ENCODE measurements at regions not wholly inside any gene's neighbourhood (a gene's known extent, or its start where the extent isn't known, plus 50 kb on each side); places are given as distances from the start of the nearest gene placed in this dataset.
"Not testable (repeated sequence)": the region's sequence is repeated elsewhere in the genome, so short reads cannot be mapped to it uniquely, and the experiment has no call there.

DNA sequence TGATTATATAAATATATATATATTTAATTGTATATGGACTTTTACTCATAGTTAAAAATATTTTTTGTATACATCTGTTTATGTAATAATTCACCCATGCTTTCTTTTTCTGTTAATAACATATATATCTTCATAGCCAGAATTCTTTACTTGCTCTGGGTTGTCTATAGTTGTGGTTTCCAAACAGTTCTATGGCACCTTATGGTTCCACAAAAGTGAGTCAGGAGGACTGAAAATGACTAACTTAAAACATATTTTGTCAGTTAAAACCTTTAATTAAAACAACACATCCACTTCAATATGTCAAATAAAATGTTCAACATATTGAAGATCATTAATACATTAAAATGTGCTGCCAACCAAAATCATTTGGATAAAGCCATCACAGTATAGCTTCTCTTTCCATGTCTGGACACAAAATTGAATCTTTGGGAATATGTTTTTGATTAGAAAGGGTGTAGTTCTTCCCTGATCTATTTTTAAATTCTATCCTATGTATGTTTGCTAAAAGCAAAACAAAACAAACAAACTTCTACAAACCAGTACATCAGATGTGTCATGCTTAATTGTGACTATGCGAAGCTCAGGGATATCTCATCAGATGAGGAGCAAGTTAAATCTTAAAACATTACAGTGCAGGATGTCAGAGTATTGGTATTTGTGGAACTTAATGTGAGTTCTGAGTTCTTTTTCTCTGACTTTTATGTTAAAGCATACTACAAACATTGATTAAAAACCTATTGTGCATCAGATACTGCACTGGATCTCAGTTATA, 1488.4 kb upstream of the TENM4 start:
- DNase-seq (ENCODE audit: missing footprints) (no peak), ATAC-seq (no peak)
- intact Hi-C loops (cut with DNase I): no loop called here

- intact Hi-C loops (cut with DNase I): no loop called here
- ATAC-seq (no peak), DNase-seq (ENCODE audit: missing footprints) (no peak)
These were observed 1484.5 kb upstream of the TENM4 start for GRCh38 chr11:80925321-80925720.

GRCh38 chr11:80921310-80921709, 1480.5 kb upstream of the TENM4 start:
- DNase-seq (ENCODE audit: missing footprints); intact Hi-C loops (cut with DNase I); ATAC-seq: not testable (repeated sequence)

DNA sequence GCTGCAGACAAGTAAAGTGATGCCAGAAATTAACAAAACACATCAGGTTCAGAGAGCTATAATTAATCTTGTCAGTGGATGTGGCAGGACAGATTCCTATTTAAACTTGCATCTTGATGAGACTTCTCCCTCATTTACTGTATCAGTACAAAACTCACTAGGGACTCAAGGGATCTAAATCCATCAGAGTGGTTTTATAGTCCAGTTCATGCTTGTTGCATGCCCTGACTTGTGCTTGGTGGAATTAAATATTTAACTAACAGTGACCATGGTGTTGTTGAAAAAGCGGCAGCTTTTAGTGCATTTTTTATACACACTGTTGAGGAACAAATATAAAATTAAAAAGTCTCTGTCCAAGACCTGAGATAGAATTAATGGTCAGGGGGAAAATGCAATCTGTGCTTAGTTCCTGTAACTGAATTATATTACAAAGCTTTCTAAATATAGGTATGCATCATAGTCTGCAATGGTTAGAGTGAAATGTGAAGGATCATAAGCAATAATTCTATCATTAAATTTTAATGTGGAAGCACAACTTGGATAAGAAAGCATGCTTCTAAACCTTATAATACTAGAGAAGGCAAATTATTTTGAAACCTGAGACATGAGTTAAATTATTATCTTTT, 1475.5 kb upstream of the TENM4 start:
- intact Hi-C loops (cut with DNase I): no loop called here
- ATAC-seq: no peak

DNA sequence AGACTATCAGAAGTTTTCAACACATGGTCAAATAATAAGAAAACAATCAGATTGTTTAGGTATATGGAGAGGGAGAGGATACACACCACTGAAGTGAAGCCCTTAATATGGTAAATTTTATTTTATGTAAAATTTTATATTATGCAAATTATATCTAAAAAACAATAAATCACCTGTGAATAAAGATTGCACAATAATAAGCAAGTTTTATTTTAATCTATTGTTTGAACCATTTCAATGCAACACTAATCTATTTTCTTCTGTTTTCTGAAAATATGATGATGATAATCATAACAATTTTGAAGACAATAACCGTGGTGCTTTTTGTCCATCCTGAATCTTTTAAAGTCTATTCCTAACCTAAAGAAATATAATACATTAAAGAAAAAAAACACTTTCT, 1473.5 kb upstream of the TENM4 start:
- no peak for DNase-seq (ENCODE audit: missing footprints)
- no peak for ATAC-seq
- intact Hi-C loops (cut with DNase I): no loop called here

More for the DNA sequence above, 1475.5 kb upstream of the TENM4 start:
- DNase-seq (ENCODE audit: missing footprints): no peak

DNA sequence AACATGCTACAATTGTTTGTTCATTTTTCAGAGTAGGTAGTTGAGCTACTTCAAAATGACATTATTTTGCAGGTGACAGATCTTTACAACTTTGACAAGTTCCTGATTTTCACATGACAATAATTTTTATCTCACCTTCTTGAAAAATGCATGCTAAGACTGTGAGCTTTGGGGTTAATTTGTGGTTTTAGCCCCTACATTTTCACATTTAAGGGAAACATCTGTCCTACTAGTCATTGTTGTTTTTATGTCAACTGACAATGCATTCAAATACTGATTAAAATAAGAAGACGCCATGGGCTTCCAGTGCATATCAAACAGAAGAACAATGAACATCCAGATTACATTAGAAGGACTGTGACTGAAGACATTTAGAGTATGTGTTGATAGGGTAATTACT, 1470.8 kb upstream of the TENM4 start:
- DNase-seq (ENCODE audit: missing footprints): no peak
- intact Hi-C loops (cut with DNase I): no loop called here
- no peak for ATAC-seq

DNA sequence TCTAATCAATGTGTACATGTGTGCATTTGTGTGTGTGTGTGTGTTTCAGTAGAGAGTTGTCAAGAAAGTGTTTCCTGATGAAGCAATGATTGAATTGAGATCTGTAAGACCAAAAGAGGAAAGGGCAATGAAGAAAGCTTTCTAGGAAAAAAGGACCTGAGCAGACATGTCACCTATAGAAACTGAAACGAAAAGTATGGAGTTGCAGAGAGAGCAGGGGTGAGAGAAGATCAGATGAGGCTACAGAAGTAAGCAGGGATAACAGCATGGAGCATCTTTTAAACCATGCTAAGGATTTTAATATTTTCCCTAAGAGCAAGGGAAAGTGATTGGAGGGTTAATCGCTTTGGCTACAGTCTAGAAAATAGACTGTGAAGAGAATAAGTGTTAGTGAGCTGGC, 1459.4 kb upstream of the TENM4 start:
- intact Hi-C loops (cut with DNase I): no loop called here
- no peak for ATAC-seq
- no peak for DNase-seq (ENCODE audit: missing footprints)

GRCh38 chr11:80899381-80899780, 1458.6 kb upstream of the TENM4 start:
- no peak for ATAC-seq
- DNase-seq (ENCODE audit: missing footprints): no peak
- intact Hi-C loops (cut with DNase I): no loop called here

GRCh38 chr11:80898910-80899309, 1458.1 kb upstream of the TENM4 start:
- DNase-seq (ENCODE audit: missing footprints) (no peak), ATAC-seq (no peak)
- intact Hi-C loops (cut with DNase I): no loop called here

DNA sequence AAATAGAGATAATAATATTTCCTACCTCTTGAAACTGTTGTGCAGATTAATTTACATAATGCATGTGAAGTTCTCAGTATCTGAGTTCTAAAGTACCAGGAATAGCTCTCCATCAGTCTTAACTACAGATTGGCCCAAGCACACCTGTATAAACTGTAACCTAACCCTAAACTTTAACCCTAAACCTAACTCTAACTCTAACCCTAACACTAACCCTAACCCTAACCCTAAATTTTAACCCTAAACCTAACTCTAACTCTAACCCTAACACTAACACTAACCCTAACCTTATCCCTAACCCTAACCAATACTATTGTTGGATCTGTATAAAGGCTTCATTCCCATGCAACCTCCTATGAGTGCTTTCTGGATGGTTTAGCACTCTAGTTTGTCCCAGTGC, 1445.9 kb upstream of the TENM4 start:
- no peak for DNase-seq (ENCODE audit: missing footprints)
- intact Hi-C loops (cut with DNase I): no loop called here
- ATAC-seq: no peak

GRCh38 chr11:80873310-80873999, 1432.6 kb upstream of the TENM4 start:
- no peak for DNase-seq (ENCODE audit: missing footprints)
- ATAC-seq: no peak
- intact Hi-C loops (cut with DNase I): no loop called here

GRCh38 chr11:80872116-80872728, 1431.4 kb upstream of the TENM4 start:
- DNase-seq (ENCODE audit: missing footprints): no peak
- intact Hi-C loops (cut with DNase I): no loop called here

GRCh38 chr11:80868831-80869230, 1428.0 kb upstream of the TENM4 start:
- DNase-seq (ENCODE audit: missing footprints) (no peak), ATAC-seq (no peak)
- intact Hi-C loops (cut with DNase I): no loop called here

More at GRCh38 chr11:80872116-80872728, 1431.4 kb upstream of the TENM4 start:
- ATAC-seq: no peak

- intact Hi-C loops (cut with DNase I): no loop called here
- no peak for ATAC-seq
- no peak for DNase-seq (ENCODE audit: missing footprints)
These were observed 1421.2 kb upstream of the TENM4 start for GRCh38 chr11:80862011-80862410.

DNA sequence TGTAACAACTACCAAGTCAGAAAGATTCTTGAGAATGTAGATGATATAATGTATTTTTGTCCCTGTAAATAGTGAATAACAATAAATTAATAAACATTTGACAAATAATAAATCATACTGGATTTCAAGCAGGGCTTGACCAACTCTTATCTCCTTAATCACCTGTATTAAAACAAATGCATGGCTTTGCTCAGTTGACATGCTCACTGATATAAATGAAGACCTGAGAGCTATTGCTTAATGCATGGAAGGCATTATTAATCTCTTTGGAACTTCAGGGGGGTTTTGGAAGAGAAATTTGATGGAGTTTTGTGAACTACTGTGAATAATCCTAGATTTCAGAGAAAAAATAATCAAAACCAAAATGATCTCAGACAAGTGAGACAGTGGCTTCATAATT, 1420.4 kb upstream of the TENM4 start:
- ATAC-seq (no peak), DNase-seq (ENCODE audit: missing footprints) (no peak)

DNA sequence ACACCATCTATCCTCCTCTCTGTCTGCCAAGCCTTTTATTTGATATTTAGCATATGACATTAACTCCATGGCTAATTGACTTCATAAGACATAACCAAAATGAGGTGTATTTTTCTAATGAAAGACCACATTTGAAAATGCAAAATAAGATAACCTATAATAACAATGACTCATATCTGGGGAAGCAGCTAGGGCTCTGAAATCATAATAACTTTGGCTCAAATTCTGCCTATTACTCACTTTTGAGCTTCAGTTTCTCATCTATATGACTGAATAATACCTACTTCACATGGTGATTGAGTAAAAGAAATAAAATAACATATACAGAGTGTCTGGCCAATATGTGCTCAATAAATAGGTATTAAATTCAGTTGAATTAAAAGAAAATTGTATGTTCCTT, 1419.8 kb upstream of the TENM4 start:
- ATAC-seq (no peak), DNase-seq (ENCODE audit: missing footprints) (no peak)
- intact Hi-C loops (cut with DNase I): no loop called here

More for the DNA sequence above, 1420.4 kb upstream of the TENM4 start:
- intact Hi-C loops (cut with DNase I): no loop called here

DNA sequence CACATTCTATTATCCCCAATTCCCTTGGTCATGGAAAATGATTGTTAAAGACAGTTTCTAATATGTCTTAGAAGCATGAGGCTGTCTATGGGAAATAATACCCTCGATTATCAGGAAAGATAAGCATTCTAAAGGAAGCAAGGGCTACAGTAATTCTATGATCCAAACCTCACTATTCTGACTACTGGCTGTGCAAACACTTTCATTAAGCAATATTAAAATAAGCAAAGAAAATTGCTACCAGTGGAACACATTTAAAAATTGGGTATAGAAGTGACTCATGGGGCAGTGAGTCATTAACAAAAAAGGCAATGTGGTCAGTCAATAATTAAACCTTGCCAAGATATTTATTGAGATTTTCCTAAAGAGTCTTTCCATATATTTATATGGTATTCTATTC, 1415.2 kb upstream of the TENM4 start:
- ATAC-seq (no peak), DNase-seq (ENCODE audit: missing footprints) (no peak)
- intact Hi-C loops (cut with DNase I): no loop called here

GRCh38 chr11:80855426-80855825, 1414.6 kb upstream of the TENM4 start:
- ATAC-seq: no peak
- intact Hi-C loops (cut with DNase I): no loop called here
- no peak for DNase-seq (ENCODE audit: missing footprints)

- no peak for DNase-seq (ENCODE audit: missing footprints)
- intact Hi-C loops (cut with DNase I): no loop called here
- no peak for ATAC-seq
These were observed 1408.4 kb upstream of the TENM4 start for GRCh38 chr11:80849253-80849652.

- intact Hi-C loops (cut with DNase I): no loop called here
- ATAC-seq: no peak
These were observed 1406.1 kb upstream of the TENM4 start for GRCh38 chr11:80846979-80847378.

More at GRCh38 chr11:80846979-80847378, 1406.1 kb upstream of the TENM4 start:
- DNase-seq (ENCODE audit: missing footprints): no peak
